Brain microvascular endothelial cell (primary cell): ENCODE measurements at regions not wholly inside any gene's neighbourhood (a gene's known extent, or its start where the extent isn't known, plus 50 kb on each side); places are given as distances from the start of the nearest gene placed in this dataset.

Experiments used
- DNase-seq: peaks from one replicate; pipeline ENCODE4 v3.0.0-alpha.2; 2020
- H3K27ac ChIP-seq: fragments of 250-450 bp; sonication (Bioruptor Pico); 2 replicates; pipeline ENCODE4 v1.5.1; 2020; ENCODE audit warnings: mild to moderate bottlenecking, moderate library complexity
- H3K27me3 ChIP-seq: fragments of 250-450 bp; sonication (Bioruptor Pico); replicated peaks from 2 replicates; pipeline ENCODE4 v1.5.1; 2020; ENCODE audit warnings: mild to moderate bottlenecking
- H3K36me3 ChIP-seq: fragments of 250-450 bp; sonication (Bioruptor Pico); replicated peaks from 2 replicates; pipeline ENCODE4 v1.5.1; 2020; ENCODE audit warnings: mild to moderate bottlenecking
- H3K4me3 ChIP-seq: 2 replicates; pipeline ENCODE4 v1.5.1; 2011; ENCODE audit warnings: low read depth, mild to moderate bottlenecking, control low read depth, low read length, moderate library complexity
- CTCF ChIP-seq: IDR thresholded peaks from 2 replicates; pipeline ENCODE4 v1.5.1; 2011; ENCODE audit warnings: low read depth, mild to moderate bottlenecking, moderate library complexity, low read length, control low read depth, inconsistent platforms; ENCODE audit errors: missing control alignments
- in situ Hi-C: cut with HindIII; loops from 2 replicates; pipeline ENCODE4 v1.10.0; 2017; ENCODE audit warnings: low sequenced_read_pairs, low pct_ligation_motif_present

GRCh38 chr2:45311559-45311958 is 299.5 kb downstream of the SRBD1 start:
- no peaks in the 10 kb centered on the region for H3K27me3 ChIP-seq
- no peak for TF ChIP-seq CTCF
- in situ Hi-C loops: no loop called here
- no peak for DNase-seq
- no peak overlapping the region for H3K27ac ChIP-seq
- H3K36me3 ChIP-seq: no peaks in the 10 kb centered on the region
- H3K4me3 ChIP-seq: no peak overlapping the region

DNA sequence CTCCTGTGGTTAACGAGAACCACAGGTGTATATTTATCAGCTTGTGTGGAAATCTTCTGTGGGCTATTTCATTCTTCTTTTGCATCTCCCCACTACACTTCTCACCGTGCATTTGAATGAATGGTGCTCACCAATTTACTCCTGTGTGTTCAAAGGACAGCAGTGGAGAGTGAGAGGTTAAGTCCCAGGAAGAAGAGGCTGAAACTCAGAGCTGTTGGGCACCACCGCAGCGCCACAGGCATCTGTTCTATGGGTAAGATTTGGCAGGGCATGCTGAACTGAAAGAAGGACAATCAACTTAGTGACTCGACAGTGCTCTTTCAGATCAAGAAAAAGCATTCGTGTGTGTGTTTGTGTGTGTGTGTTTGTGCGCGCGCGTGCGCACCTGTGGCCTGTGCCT is 297.9 kb upstream of the SIX2 start:
- no peaks in the 10 kb centered on the region for H3K27me3 ChIP-seq
- in situ Hi-C loops: no loop called here
- TF ChIP-seq CTCF: no peak

DNA sequence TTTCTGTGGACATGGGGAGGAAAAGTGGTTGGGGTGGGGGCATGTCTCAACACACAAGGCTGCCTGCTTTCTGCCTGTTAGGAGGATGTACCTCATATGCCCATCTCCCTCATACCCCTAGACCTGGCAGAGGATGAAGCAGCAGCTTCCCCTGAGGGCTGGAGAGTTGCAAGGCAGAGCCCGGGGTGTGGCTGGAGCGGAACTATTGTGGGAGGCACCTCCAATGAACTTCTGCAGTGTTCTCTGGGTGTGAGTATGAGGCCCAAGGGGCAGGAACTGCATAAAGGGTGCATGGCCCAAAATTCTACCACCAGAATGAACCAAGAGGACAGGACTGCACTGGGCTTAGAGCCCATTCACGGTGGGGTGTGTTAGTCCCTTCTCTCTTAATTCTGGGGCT is 296.3 kb upstream of the SIX2 start:
- no peaks in the 10 kb centered on the region for H3K36me3 ChIP-seq
- DNase-seq: no peak
- no peak overlapping the region for H3K27ac ChIP-seq
- H3K4me3 ChIP-seq: no peak overlapping the region
- H3K27me3 ChIP-seq: no peaks in the 10 kb centered on the region
- TF ChIP-seq CTCF: no peak
- in situ Hi-C loops: no loop called here

More for the DNA sequence above, 297.9 kb upstream of the SIX2 start:
- Histone ChIP-seq H3K4me3 (no peak overlapping the region), H3K27ac (no peak overlapping the region), H3K36me3 (no peaks in the 10 kb centered on the region)
- no peak for DNase-seq

DNA sequence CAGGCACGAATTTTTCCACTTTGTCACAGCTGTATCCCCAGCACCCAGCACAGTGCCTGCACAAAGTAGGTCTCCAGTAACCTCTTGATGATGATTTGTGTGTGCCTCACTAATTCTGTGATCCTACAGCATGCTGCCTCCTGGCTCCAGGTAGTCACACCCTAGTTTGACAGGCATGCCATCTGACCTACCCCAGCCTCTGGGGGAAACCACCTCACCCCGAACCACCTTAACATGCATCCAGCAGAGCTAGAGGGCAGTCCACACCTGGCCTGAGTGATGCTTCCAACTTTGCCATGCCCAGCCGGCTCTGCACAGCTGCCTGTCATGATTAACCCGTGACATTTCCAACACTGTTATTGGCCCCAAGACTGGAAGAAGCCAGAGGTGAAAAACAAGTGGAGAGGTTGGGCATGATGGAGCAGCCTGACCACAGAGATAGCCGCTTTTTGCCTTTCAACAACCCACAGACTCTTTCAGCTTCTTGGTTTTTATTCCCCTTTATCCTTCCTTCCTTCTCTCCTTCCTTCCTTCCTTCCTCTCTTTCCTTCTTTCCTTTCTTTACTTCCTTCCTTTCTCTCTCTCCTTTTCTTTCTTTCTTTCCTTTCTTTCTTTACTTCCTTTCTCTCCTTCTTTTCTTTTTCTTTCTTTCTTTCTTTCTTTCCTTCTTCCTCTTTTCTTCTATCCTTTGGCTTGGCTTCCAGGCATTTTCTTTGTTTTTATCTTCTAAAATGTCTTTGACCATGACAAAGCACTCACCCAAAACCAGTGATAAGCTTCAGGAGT is 294.4 kb upstream of the SIX2 start:
- H3K27me3 ChIP-seq: no peaks in the 10 kb centered on the region
- no peaks in the 10 kb centered on the region for H3K36me3 ChIP-seq
- TF ChIP-seq CTCF: no peak
- H3K27ac ChIP-seq: no peak overlapping the region
- H3K4me3 ChIP-seq: no peak overlapping the region
- DNase-seq: no peak
- in situ Hi-C loops: no loop called here

- Histone ChIP-seq H3K27me3 (no peaks in the 10 kb centered on the region), H3K27ac (no peak overlapping the region), H3K4me3 (no peak overlapping the region), H3K36me3 (no peaks in the 10 kb centered on the region)
- TF ChIP-seq CTCF: no peak
- in situ Hi-C loops: no loop called here
- DNase-seq: no peak
Measured at GRCh38 chr2:45301307-45302277, 292.3 kb upstream of the SIX2 start.
